ENCODE measurements at regions not wholly inside any gene's neighbourhood (a gene's known extent, or its start where the extent isn't known, plus 50 kb on each side); places are given as distances from the start of the nearest gene placed in this dataset.

GRCh38 chr9:81387360-81388106 is 301.8 kb downstream of the TLE1 start:
- no peak for TF ChIP-seq FOXP2 (optimal IDR thresholded peaks at IDR 0.05; ENCODE audit: borderline replicate concordance, extremely low read depth, extremely low read length, insufficient read depth)
- TF ChIP-seq TAF1 (IDR thresholded peaks at IDR 0.05; ENCODE audit: borderline replicate concordance, insufficient read depth, low read length): no peak
- TF ChIP-seq REST (IDR thresholded peaks at IDR 0.05; ENCODE audit: insufficient read depth in 1 of 2, low read depth in 2 of 2, low read length in 2 of 2): no peak
- no peak for TF ChIP-seq SIN3A (IDR thresholded peaks at IDR 0.05; ENCODE audit: borderline replicate concordance, insufficient read depth, low read length)

GRCh38 chr9:81384911-81385310 is 304.4 kb downstream of the TLE1 start:
- no peak for TF ChIP-seq POLR2AphosphoS5 (IDR thresholded peaks at IDR 0.05; ENCODE audit: low read depth, low read length)
- no peak for TF ChIP-seq REST (IDR thresholded peaks at IDR 0.05; ENCODE audit: insufficient read depth in 1 of 2, low read depth in 2 of 2, low read length in 2 of 2)
- TF ChIP-seq TAF1 (IDR thresholded peaks at IDR 0.05; ENCODE audit: borderline replicate concordance, insufficient read depth, low read length): no peak

- TF ChIP-seq REST (IDR thresholded peaks at IDR 0.05; ENCODE audit: insufficient read depth in 1 of 2, low read depth in 2 of 2, low read length in 2 of 2) (no peak), SIN3A (IDR thresholded peaks at IDR 0.05; ENCODE audit: borderline replicate concordance, insufficient read depth, low read length) (no peak), TAF1 (IDR thresholded peaks at IDR 0.05; ENCODE audit: borderline replicate concordance, insufficient read depth, low read length) (no peak), FOXP2 (optimal IDR thresholded peaks at IDR 0.05; ENCODE audit: borderline replicate concordance, extremely low read depth, extremely low read length, insufficient read depth) (no peak)
Measured at GRCh38 chr9:81382281-81382680, 307.1 kb downstream of the TLE1 start.

GRCh38 chr9:81381694-81382093 is 307.7 kb downstream of the TLE1 start:
- TF ChIP-seq FOXP2 (optimal IDR thresholded peaks at IDR 0.05; ENCODE audit: borderline replicate concordance, extremely low read depth, extremely low read length, insufficient read depth): no peak

- TF ChIP-seq SIN3A (IDR thresholded peaks at IDR 0.05; ENCODE audit: borderline replicate concordance, insufficient read depth, low read length): no peak
- TF ChIP-seq FOXP2 (optimal IDR thresholded peaks at IDR 0.05; ENCODE audit: borderline replicate concordance, extremely low read depth, extremely low read length, insufficient read depth): no peak
- TF ChIP-seq TAF1 (IDR thresholded peaks at IDR 0.05; ENCODE audit: borderline replicate concordance, insufficient read depth, low read length): no peak
Measured at GRCh38 chr9:81380504-81381359, 308.6 kb downstream of the TLE1 start.

GRCh38 chr9:81379655-81380054 is 309.7 kb downstream of the TLE1 start:
- TF ChIP-seq SIN3A (IDR thresholded peaks at IDR 0.05; ENCODE audit: borderline replicate concordance, insufficient read depth, low read length) (no peak), REST (IDR thresholded peaks at IDR 0.05; ENCODE audit: insufficient read depth in 1 of 2, low read depth in 2 of 2, low read length in 2 of 2) (no peak), POLR2AphosphoS5 (IDR thresholded peaks at IDR 0.05; ENCODE audit: low read depth, low read length) (no peak), TAF1 (IDR thresholded peaks at IDR 0.05; ENCODE audit: borderline replicate concordance, insufficient read depth, low read length) (no peak), FOXP2 (optimal IDR thresholded peaks at IDR 0.05; ENCODE audit: borderline replicate concordance, extremely low read depth, extremely low read length, insufficient read depth) (no peak)
